GM21423 (cell line): ENCODE measurements at regions not wholly inside any gene's neighbourhood (a gene's known extent, or its start where the extent isn't known, plus 50 kb on each side); places are given as distances from the start of the nearest gene placed in this dataset.

Experiments
- ATAC-seq: cut with Tn5 transposase; IDR thresholded peaks from one replicate; pipeline ENCODE4 v1.9.1; 2021; ENCODE audit warnings: mild to moderate bottlenecking, moderate library complexity; ENCODE audit not compliant: unreplicated experiment

DNA sequence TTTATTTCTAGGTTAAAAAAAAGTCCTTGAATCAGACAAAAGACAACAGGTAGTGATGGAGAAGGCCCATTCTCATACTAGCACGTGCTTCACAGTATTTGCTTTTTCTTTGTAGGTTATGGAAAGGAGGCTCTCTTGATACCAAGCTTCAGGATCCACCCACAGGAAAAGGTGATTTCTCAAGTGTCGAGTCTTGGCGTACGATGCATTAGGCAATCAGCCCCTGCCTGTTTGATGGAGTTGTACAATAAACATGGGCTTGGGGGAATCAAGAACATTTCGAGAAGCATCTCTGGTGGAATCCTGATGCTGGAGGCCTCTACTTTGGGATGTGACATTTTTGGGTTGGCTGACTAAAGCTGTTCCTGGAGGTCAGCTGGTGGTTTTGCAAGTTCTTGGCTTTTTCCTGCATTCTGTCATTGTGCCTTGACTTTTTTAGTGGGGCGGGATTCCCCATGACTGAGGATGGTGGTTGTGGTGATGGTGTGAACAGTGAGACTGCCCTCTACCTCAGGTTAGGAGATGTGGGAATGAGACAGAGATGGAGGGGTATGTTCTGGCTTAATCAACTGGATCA, 231.5 kb upstream of the SPRED2 start:
- ATAC-seq = no peak

DNA sequence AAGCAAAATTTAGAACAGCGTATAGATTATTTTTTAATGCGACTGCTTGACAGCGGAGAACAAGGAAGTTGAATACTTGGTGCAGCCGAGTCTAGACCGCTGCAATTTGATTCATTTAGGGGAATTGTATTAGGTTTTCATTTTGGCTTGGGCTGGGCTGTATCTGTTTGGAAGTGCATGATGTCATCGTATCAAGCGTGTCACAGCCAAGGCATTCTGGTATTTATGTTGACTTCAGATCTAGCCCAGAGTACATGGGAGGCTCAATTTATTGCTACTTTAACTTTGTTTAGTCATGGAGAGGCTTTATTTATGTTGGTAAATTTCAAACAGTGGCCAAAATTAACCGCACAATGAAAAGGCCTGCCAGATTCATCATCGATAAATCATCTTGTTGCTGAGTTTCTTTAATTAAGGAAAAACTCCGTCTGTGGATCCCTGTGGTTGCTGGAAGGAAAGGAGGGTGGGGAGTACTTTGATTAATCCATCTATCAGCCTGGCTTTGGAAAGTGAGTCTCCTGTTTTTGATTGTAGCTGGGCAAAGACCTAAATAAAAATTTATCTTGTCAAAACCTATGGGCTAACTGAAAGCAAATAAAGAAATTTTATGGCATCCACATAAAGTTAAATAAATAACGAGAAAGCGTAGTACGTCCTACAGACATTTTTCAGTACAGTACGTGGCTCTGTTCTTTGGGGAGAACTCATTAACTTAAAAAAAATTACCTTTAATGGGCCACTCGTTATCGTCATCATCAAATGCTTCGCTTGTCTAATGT, 230.4 kb upstream of the SPRED2 start:
- no peak for ATAC-seq

DNA sequence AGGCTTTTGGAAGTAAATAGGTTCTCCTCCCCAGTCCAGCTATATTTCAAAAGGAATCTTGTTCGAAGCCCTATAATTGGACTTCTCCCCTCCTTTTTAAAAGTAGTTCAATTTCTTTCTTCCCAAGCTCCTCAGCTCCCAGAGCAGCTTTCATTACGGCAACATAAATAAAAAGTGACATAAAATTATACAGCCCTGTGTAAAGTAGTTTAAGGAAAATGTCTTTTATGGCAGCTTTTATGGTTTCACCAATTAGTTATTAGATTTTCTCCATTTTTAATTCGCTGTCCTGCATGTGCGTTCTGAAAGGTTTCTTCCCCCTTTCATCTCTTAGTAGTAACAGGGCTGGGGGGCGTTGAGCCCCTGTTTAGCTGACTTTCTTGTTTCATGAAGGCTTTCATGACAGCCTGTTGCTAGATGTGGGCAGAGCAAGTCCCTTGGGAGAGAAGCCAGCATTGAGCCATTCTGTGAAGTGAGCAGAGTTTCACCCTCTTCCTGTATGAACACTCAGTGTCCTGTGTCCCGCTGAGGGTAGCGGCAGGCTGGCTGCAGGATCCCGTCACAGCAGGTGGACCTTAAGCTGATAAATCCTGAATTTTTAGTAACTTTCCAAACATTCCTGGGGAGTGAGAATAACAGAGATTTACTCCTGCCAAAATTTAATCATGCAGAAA, 229.7 kb upstream of the SPRED2 start:
- no peak for ATAC-seq

DNA sequence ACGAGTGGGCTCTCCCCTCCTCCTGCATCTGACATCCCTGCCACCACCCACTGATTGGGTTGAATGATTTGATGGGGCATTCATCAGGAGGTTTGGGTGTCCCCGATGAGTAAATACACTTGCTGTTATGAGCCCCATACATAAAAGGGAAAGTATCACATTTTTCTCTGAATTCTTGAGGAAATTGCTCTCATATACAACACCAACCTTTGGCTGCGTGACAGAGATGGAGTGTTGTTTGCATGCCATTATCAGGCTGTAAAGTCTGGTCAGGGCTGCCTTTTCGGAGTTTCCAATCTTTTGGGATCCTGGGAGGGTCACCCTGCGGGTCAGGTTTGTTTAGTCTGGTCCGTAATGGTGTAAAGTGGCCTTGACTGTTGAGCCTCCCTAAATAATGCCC, 227.9 kb upstream of the SPRED2 start:
- no peak for ATAC-seq

DNA sequence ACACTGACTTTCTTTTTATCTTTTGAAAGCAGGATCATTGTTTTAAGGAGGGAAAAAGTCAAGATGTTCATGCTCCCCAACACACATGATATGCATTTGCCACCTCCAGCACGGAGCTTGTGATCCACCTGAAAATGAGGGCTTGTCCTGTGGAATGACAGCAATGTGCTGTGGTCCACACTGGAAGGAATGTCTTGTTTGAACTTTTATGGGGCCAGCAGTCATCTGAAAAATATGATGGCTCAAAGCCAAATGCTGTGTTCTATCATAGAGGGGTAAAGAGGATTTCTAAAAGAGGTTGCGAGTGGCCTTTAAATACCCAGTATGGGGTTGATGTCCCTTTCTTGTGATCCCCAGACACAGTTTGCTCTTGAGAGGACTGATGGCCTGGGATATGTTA, 226.5 kb upstream of the SPRED2 start:
- ATAC-seq = no peak

DNA sequence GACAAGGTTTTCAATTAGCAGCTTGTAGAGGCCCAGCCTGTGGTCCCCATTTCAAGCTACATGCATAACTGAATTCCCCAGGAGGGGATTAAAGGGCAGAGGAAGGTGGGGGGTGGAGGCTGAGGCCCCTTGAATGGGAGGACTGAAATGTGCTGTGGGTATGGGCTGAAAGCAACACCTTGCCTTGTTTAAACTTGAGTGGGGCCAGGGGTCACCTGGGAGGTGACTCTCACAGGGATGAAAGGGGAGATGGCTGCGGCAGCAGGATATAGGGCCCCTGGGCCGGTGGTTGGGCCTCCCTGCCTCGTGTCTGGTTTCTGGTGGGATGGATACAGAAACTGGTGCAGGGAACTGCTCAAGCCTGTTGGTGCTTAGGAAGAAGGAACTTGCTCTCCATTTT, 225.9 kb upstream of the SPRED2 start:
- ATAC-seq = no peak

DNA sequence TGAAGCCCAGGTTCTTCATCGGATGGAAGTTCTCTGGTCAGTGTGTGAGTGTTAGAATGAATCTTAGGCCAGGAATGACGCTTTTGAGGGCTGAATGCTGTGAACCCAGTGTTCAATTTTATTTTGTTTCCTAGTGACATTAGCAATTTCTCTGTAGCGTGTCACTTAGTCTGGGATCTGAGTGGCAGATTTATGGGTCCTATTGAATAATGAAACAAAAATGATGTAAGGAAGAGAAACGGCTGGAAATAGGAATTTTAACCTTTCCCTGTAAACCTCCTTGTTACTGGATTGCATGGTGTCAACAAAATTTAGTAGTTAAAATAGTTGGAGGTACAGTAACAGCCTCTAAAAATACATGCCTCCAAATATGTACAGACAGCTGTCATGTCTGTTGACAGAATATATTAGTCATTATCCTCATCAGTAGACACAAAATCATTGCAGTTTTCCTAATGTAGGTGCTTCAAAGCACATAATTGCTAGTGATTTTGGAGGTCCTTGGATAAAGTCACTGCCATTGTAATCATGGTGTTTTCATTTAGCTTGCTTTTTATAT, 223.8 kb upstream of the SPRED2 start:
- no peak for ATAC-seq

DNA sequence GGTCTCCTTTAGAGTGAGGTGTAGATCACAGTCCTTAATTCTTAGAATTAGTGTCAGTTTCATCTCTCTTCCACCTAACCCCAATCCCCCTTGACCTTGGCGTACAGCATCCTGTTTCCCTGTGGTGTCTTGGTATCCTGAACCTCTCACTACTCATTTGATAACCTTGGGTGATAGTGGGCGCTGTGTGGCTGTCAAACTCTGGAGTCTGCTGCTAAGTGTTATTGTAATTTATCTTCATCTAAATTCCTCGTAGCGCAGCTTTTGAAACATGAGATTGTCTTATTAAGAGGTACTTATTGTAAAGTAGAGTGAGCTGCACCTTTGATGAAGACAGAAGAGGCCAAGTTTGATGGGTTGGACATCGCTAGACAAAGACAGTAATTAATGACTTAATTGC, 222.6 kb upstream of the SPRED2 start:
- no peak for ATAC-seq

DNA sequence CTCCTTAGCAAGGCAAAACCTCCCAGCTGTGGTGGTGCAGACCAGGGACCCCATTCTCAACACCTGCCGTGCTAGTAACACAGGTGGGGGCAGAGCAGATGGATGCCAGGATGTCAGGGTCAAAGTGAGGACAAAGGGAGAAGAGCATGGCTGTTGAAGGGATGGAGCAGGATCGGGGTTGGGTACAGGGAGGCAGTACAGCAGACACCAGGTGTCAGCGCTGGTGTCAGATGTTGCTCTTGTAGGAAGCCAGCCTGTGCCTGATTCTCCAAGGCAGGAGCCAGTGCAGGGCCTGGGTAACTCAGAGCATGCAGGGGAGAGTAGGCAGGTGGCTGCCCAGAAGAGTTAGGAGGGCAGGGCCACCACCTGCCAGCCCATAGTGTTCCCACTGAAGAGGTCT, 222.1 kb upstream of the SPRED2 start:
- no peak for ATAC-seq

DNA sequence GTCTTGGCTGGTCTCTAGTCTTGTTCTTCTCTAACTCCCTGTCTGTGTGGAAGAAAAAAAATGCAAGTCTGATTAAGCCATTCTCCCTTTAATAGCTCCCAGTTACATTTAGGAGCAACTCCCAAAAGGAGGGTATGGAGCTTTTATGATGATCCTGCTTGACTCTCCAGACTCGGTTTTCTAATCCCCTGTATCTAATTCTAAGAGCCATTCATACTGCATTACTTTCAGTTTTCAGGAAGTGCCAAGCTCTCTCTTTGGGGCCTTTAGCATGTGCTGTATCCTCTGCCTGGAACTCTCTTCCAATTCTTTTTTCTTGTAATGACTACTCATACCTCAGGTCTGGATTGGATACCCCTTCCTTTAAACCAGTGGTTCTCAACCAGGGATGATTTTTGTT, 219.7 kb upstream of the SPRED2 start:
- no peak for ATAC-seq

DNA sequence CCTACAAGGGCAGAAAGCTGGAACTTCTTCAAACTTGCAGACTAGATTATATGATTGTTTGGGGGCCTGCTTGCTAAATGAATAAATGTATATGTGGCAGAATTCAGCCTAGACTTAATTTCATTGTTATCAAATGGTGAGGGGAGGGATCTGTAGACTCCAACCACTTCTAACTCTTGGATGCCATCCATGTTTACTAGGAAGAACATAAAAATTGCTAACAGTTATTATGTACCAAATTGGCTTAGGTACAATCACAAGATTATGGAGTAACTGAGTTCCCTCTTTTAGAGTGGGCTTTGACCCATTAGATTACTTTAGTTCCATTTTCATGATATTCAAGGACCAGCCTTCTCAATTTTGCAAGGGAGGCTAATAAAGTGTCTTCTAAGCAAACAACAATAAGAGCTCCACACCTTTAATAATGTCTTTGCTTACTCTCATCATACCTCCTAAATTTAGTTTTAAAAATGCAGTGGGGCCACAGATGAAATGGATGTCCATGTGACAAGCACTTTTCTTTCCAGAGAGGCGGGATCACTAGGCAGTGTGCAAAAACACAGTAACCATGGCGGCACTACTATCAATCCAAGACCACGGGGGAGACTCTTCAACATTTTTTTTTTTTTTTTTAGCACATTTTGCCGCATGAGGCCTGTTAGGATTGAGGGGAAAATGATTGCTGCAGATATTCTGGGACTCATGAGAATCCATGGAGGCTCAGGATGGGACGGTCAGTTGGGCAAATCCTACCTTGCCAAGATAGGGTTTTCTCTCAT, 217.6 kb upstream of the SPRED2 start:
- ATAC-seq = no peak

DNA sequence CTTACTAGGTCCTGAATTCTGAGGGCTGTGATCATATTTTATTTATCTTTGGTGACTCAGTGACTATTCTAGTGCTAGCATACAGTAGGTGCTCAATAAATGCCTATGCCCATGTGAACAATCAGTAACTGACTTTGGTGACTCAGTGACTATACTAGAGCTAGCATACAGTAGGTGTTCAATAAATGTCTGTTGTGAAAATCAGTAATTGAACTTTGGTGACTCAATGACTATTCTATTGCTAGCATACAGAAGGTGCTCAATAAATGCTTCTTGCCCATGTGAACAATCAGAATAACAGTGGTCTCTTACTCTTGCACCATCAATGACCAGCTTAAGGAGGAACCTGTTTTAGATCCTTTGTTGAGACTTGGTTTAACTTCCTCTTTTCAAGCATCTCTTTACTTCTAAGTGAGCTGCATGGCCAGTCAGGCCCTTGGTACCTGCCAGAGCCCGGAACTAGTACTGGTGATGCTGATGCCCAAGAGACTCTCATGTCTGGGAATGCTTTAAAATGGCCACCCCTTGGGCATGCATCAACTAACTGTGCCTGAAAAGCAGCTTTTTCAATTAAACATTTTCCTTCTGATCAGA, 214.9 kb upstream of the SPRED2 start:
- ATAC-seq = no peak

DNA sequence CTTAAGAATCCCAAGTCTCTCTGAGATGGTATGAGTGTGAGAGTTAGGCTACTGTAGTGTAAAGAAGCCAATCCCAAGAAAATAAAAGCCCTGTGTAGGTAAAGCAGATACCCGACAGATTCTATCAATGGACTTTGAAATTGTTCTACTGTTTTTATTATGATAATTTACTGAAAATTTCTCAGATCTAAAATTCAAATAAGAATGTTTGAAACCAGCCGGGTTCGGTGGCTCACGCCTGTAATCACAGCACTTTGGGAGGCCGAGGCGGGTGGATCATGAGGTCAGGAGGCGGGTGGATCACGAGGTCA, 208.3 kb upstream of the SPRED2 start:
- no peak for ATAC-seq

DNA sequence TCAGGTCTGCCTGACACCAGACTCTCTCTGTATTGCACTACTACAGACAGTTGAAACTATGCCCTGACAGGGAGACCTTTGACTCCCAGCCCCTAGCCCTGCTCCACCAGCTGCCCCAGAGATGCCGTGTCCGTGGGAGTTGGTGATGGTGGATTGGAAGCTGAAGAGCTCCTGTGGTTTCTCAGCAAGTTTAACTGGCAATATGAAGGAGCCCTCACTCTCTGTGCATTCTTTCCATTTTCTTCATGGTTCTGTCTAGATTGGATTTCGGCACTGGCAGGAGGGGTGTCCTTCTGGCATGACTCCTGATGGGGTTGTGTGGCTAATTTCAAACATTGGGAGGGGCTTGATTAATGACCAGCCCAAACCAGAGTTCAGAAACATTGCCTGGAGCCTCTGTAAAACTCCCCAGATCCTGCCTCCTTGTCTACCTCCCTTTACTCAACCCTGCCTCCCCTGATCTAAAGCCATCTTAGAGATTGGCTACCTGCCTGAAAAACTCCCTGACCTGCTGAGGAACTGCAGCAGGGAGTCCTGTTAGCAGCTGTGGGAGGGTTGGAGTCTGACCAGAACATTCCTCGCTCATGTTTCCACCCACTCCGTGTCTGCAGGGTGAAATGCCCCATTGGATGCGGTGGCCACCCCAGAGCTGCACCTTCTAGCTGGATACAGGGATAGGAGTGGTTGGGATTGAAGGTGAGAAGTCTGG, 206.9 kb upstream of the SPRED2 start:
- no peak for ATAC-seq

DNA sequence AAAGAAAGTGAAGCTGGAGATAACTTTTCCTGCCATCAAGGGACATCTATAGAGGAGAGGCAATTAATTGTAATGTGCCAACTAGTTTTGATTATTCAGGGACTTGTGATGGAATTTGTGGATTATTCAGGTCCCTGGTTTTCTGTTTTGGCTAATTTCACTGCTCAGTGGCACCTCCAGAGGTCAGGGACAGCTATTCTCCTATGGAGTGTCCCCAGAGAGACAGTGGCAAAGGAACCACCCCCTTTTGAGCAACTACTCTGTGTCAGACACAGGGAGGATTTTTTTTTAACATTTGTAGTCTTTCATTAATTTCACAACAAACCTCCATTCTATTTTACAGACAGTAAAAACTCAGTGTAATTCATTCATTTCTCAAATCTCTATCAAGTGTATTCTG, 206.0 kb upstream of the SPRED2 start:
- no peak for ATAC-seq

DNA sequence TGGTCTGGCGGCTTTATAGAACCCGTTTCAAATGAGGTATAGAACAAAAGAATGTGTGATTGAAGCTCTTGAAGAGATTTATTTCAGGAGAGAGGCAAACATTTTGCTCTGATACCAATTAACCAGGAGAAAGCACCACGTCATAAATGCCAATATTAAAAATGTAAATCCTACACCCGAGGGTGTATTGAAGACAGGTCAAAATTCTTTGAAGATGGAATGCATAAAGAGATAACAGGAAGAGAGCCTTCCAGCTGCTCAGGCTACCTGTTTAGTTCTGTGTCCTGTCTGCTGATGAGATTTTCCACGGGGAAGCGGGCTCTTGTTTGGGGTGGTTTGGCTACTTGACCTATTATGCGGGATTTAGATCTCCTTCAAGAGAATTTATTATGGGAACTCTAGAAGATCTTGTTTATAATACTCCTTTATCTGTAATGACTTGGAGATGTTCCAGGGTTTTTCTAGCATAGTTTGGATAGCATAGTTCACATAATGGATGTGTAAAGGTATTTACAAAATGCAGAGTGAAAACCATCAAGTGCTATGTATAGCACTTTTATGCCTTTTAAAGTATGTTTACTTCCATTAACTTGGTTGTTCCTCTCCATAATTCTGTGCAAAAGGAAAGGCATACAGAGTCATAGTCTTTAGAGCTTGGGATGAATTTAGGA, 204.5 kb upstream of the SPRED2 start:
- no peak for ATAC-seq

DNA sequence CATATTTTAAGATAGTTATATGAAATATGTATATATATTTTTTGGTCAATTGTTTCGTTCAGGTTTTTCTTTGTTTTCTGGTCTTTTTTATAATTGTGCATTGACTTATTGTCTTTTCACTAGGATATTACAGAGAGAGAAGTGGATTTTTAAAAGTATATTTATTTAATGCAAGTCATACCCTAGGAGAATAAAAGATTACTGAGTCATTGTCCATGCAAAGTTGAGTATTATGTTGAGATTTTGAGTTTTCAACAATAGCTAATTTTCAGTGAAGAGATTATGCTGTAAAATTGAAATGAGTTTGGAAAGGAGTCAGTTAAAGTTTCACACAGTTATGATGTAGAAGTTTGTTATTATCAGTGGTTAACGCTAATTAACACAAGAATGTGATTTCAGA, 203.6 kb upstream of the SPRED2 start:
- ATAC-seq = no peak

DNA sequence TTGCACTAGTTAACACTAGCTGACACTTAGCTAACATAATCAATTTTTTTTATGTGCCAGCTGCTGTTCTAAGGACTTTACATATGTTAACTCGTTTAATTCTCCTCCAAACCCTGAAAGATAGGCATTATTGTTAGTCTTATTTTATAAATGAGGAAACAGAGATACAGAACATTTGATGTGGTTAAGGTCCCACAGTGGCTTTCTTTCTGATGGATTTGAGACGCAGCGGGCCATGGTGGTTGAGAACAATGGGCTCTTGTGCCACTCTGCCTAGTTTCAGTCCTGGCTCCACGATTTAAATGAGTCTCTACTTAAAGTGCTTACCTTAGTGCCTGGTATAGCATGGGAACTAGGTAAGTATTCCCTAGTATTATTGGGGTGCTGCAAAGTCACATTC, 201.9 kb upstream of the SPRED2 start:
- ATAC-seq = no peak

DNA sequence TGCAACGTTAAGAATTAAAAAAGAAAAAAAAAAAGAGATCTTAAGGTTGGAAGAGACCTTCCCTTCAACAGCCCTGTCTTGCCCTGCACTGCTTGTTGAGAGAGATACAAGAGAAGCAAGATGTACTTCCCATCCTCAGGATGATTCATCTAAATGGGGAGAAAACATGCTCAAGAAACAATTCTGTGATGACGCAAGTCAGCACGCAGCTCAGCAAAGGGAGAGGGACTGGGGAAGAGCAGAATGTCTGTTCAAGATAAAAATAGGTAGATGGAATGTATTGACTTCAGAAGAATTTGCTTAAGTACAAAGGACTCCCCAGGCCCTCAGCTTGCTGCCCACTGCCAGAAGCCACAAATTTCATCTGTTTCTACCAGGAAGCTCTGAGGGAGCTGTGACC, 198.2 kb upstream of the SPRED2 start:
- no peak for ATAC-seq

DNA sequence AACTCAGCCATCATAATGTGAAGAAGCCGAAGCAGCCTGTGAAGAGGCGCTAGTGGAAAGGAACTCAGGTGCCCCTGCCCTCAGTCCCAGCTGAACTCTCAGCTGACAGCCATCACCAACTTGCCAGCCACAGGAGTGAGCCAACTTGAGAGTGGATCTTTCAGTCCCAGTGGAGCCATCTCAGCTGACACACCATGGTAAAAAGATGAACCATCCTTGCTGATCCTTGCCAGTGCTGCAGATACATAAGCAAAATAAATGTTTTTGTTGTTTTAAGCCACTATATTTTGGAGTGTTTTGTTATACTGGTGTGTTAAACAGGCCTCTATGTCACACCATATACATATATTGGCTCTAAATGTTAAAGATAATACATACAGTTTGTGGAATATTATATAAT, 195.8 kb upstream of the SPRED2 start:
- ATAC-seq = no peak
